Muscle layer of duodenum (tissue), 2 donors: ENCODE measurements at regions not wholly inside any gene's neighbourhood (a gene's known extent, or its start where the extent isn't known, plus 50 kb on each side); places are given as distances from the start of the nearest gene placed in this dataset.

Experiments used
- H3K27ac ChIP-seq: one replicate; pipeline ENCODE4 v1.7.0; 2013; ENCODE audit warnings: mild to moderate bottlenecking, low read length
- H3K27me3 ChIP-seq: one replicate; pipeline ENCODE4 v1.7.0; 2013; ENCODE audit warnings: low read depth, mild to moderate bottlenecking, control low read depth, low read length
- H3K36me3 ChIP-seq, 2 donors: one replicate each; pipeline ENCODE4 v1.7.0; 2013; ENCODE audit warnings: low read length in 2 of 2, control low read depth in 1 of 2, mild to moderate bottlenecking in 1 of 2; ENCODE audit not compliant: insufficient read depth in 2 of 2, control insufficient read depth in 1 of 2
- H3K4me1 ChIP-seq, 2 donors: one replicate each; pipeline ENCODE4 v1.7.0; 2013; ENCODE audit warnings: low read length in 2 of 2, mild to moderate bottlenecking in 2 of 2, control low read depth in 1 of 2, moderate library complexity in 1 of 2; ENCODE audit not compliant: insufficient read depth in 2 of 2, control insufficient read depth in 1 of 2
- H3K4me3 ChIP-seq, 2 donors: one replicate each; pipeline ENCODE4 v1.7.0; 2013; ENCODE audit warnings: low read length in 2 of 2, low read depth in 1 of 2, mild to moderate bottlenecking in 1 of 2
- H3K9me3 ChIP-seq, 2 donors: one replicate each; pipeline ENCODE4 v1.7.0; 2013; ENCODE audit warnings: low read length in 2 of 2, control low read depth in 1 of 2, mild to moderate bottlenecking in 1 of 2; ENCODE audit not compliant: control insufficient read depth in 1 of 2
- donor health status: healthy.

GRCh38 chr16:72552654-72553053 is 380.7 kb upstream of the PMFBP1 start:
- no peak overlapping the region for H3K4me3 ChIP-seq
- no peaks in the 10 kb centered on the region for H3K4me1 ChIP-seq
- no peak overlapping the region for H3K27ac ChIP-seq
- no peaks in the 10 kb centered on the region for H3K27me3 ChIP-seq
- H3K36me3 ChIP-seq: no peaks in the 10 kb centered on the region
- H3K9me3 ChIP-seq: no peaks in the 10 kb centered on the region

GRCh38 chr16:72551649-72552048 is 379.7 kb upstream of the PMFBP1 start:
- H3K4me1 ChIP-seq: no peaks in the 10 kb centered on the region
- no peaks in the 10 kb centered on the region for H3K36me3 ChIP-seq
- H3K27ac ChIP-seq: no peak overlapping the region
- no peaks in the 10 kb centered on the region for H3K9me3 ChIP-seq
- H3K27me3 ChIP-seq: no peaks in the 10 kb centered on the region
- no peak overlapping the region for H3K4me3 ChIP-seq

DNA sequence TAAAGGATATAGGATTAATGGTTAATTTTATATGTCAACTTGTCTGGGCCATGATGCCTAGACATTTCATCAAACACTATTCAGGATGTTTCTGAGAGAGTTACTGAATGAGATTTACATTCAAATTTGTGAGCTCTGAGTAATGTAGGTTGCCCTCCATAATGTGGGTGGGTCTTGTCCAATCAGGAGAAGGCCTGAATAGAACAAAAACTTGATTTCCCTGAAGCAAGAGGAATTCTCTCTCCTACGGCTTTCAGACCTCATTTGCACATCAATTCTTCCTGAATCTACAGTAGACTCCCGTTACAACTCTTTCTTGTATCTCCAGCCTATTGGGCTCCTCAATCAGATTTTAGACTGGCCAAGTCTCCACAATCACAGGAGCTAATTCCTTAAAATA is 377.9 kb upstream of the PMFBP1 start:
- H3K9me3 ChIP-seq: no peaks in the 10 kb centered on the region
- no peaks in the 10 kb centered on the region for H3K27me3 ChIP-seq
- H3K4me1 ChIP-seq: no peaks in the 10 kb centered on the region
- H3K4me3 ChIP-seq: no peak overlapping the region
- no peak overlapping the region for H3K27ac ChIP-seq
- no peaks in the 10 kb centered on the region for H3K36me3 ChIP-seq

- Histone ChIP-seq H3K4me3 (no peak overlapping the region), H3K27ac (no peak overlapping the region), H3K9me3 (no peaks in the 10 kb centered on the region)
Observed at GRCh38 chr16:72542102-72542501, 370.1 kb upstream of the PMFBP1 start.

DNA sequence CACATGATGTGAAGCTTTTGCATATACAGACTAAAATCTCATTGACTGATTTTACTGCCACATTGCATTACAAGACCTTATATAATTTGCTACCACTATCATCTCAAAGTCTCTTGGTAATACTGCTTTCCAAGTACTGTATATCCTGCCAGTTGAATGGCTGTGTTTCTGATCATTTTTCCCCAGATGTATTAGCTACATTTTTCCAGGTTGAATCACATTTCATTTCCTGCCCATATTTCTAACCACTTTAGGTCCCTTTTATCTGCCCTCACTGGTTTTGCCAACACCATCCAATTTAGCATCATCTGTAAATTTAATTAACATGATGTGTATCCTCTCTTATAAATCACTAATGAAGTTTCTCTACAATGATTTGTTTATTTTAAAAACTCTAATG is 365.7 kb upstream of the PMFBP1 start:
- no peaks in the 10 kb centered on the region for H3K36me3 ChIP-seq
- no peak overlapping the region for H3K27ac ChIP-seq
- H3K9me3 ChIP-seq: no peaks in the 10 kb centered on the region
- H3K4me3 ChIP-seq: no peak overlapping the region
- no peaks in the 10 kb centered on the region for H3K27me3 ChIP-seq
- no peaks in the 10 kb centered on the region for H3K4me1 ChIP-seq

More at GRCh38 chr16:72542102-72542501, 370.1 kb upstream of the PMFBP1 start:
- no peaks in the 10 kb centered on the region for H3K27me3 ChIP-seq
- no peaks in the 10 kb centered on the region for H3K4me1 ChIP-seq
- no peaks in the 10 kb centered on the region for H3K36me3 ChIP-seq

DNA sequence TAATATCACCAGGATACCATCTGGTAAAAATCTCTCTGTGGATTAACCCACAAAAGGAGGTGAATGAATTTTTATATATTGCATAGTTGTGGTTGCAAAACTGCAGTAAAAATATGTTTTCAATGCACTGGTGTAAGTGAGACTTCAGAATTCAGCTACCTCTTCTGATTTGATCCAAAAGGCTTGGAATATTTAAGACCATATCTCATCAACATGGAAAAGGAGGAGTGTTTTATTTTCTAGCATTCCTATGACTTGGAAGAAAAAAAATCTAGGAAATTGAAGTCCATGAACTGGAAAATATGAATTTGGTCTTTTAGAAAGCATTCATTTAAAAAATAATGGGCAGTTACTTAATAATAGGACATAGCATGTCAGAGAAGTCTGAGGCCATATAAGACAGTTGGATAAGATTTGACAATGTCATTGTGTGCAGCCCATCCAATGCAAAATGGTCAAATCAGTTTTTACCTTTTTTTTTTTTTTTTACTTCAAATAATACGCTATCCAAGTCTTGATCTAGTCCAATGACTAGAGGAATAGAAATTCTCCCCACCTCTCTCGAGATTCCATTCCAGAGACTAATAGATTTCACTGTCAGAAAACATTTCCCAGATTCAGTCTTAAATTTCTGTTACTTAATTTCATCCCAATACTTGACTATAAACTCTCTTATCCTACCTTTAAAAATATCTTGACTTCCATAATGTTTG is 364.9 kb upstream of the PMFBP1 start:
- Histone ChIP-seq H3K4me1 (no peaks in the 10 kb centered on the region), H3K4me3 (no peak overlapping the region), H3K27ac (no peak overlapping the region), H3K9me3 (no peaks in the 10 kb centered on the region), H3K36me3 (no peaks in the 10 kb centered on the region), H3K27me3 (no peaks in the 10 kb centered on the region)

DNA sequence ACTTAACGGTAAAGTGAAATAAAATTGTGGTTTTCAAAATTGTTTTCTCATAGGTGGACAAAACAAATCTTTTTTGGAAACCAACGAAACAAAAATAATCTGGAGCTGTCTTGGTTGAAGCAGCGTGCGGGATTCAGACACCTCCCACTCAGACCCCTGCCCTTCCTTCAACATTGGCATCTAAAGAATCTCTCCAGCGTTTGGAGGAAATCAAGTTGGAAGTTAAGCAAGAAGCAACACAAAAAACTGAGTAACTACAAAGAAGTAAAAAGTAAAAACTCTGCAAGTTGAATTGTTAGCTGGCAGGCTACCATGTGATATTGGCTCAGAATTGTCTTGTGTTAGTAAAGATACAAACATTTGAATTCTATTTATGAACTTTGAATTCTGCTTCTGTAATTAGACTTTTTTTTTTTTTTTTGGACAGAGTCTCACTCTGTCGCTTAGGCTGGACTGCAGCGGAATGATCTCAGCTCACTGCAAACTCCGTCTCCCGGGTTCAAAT is 361.0 kb upstream of the PMFBP1 start:
- no peak overlapping the region for H3K27ac ChIP-seq
- no peaks in the 10 kb centered on the region for H3K4me1 ChIP-seq
- no peaks in the 10 kb centered on the region for H3K27me3 ChIP-seq
- no peak overlapping the region for H3K4me3 ChIP-seq
- H3K9me3 ChIP-seq: no peaks in the 10 kb centered on the region
- no peaks in the 10 kb centered on the region for H3K36me3 ChIP-seq

GRCh38 chr16:72530434-72530833 is 358.5 kb upstream of the PMFBP1 start:
- H3K4me1 ChIP-seq: no peaks in the 10 kb centered on the region
- H3K27ac ChIP-seq: no peak overlapping the region
- H3K27me3 ChIP-seq: no peaks in the 10 kb centered on the region
- no peaks in the 10 kb centered on the region for H3K9me3 ChIP-seq
- no peak overlapping the region for H3K4me3 ChIP-seq
- no peaks in the 10 kb centered on the region for H3K36me3 ChIP-seq

DNA sequence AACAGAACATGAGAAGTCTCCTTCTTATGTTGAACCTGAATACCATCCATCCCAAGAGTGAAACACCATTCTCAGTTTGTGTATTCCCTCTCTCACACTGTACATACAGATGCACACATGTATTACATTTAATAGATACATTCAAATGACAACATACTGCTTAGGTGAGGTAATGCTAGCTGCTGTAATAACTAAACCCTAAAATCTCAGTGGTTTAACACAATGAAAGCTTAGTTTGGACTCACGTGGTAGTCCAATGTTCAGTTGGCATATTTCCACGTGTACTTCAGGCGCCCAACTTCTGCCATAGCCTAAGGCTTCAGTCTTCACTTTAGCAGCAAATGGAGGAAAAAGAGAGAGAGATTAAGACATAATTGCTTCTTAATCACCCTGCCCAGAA is 351.1 kb upstream of the PMFBP1 start:
- H3K27ac ChIP-seq: no peak overlapping the region

DNA sequence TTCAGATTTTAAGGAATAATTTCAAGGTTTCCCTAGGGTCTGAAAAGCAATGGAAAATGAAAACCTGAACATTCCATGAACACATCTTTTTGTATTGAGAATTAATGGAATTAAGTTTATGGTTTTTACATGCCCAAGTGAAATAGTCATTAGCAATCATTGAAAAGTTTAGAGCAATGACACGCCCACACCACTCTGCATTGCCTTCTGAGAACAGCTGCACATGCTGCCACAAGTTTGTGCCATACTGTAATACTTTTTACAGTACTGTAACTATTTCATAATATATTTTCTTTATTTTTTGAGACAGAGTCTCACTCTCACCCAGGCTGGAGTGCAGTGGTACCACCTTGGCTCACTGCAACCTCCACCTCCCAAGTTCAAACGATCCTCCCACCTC is 345.2 kb upstream of the PMFBP1 start:
- H3K27me3 ChIP-seq: no peaks in the 10 kb centered on the region

More for the DNA sequence above, 351.1 kb upstream of the PMFBP1 start:
- H3K27me3 ChIP-seq: no peaks in the 10 kb centered on the region
- no peaks in the 10 kb centered on the region for H3K4me1 ChIP-seq
- H3K4me3 ChIP-seq: no peak overlapping the region
- peaks cover 0 to 9% of the 10 kb centered on the region in 2 donors for H3K9me3 ChIP-seq
- H3K36me3 ChIP-seq: no peaks in the 10 kb centered on the region

GRCh38 chr16:72511171-72511570 is 339.2 kb upstream of the PMFBP1 start:
- no peaks in the 10 kb centered on the region for H3K9me3 ChIP-seq
- no peak overlapping the region for H3K27ac ChIP-seq
- H3K27me3 ChIP-seq: no peaks in the 10 kb centered on the region
- no peaks in the 10 kb centered on the region for H3K4me1 ChIP-seq
- no peaks in the 10 kb centered on the region for H3K36me3 ChIP-seq
- no peak overlapping the region for H3K4me3 ChIP-seq

More for the DNA sequence above, 345.2 kb upstream of the PMFBP1 start:
- H3K27ac ChIP-seq: no peak overlapping the region
- no peaks in the 10 kb centered on the region for H3K4me1 ChIP-seq
- H3K4me3 ChIP-seq: no peak overlapping the region
- no peaks in the 10 kb centered on the region for H3K36me3 ChIP-seq
- H3K9me3 ChIP-seq: peaks cover 0 to under 1% of the 10 kb centered on the region in 2 donors

DNA sequence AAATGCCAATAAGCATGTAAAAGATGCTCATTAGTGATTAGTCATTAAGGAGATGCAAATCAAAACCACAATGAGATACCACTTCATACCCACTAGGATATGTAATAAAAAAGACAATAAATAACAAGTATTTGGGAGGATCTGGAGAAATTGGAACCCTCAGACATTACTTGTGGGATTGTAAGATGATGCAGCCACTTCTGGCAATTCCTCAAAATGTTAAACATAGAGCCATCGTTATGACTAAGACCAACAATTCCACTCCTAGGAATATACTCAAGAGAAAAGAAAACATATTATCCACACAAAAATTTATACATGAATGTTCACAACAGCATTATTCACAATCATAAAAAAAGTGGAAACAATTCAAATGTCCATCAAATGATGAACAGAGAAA is 336.2 kb upstream of the PMFBP1 start:
- no peaks in the 10 kb centered on the region for H3K27me3 ChIP-seq
- H3K4me3 ChIP-seq: no peak overlapping the region
- no peak overlapping the region for H3K27ac ChIP-seq
- no peaks in the 10 kb centered on the region for H3K4me1 ChIP-seq
- H3K9me3 ChIP-seq: no peaks in the 10 kb centered on the region
- H3K36me3 ChIP-seq: no peaks in the 10 kb centered on the region
